GM12874 (cell line): ENCODE measurements at regions not wholly inside any gene's neighbourhood (a gene's known extent, or its start where the extent isn't known, plus 50 kb on each side); places are given as distances from the start of the nearest gene placed in this dataset.

Experiments used
- TF ChIP-seq, protein P1 (sequence below): IDR thresholded peaks from 2 replicates; pipeline ENCODE4 v1.5.1; 2011; ENCODE audit warnings: low read depth, mild to moderate bottlenecking, control low read depth, low read length, moderate library complexity; ENCODE audit not compliant: insufficient read depth

DNA sequence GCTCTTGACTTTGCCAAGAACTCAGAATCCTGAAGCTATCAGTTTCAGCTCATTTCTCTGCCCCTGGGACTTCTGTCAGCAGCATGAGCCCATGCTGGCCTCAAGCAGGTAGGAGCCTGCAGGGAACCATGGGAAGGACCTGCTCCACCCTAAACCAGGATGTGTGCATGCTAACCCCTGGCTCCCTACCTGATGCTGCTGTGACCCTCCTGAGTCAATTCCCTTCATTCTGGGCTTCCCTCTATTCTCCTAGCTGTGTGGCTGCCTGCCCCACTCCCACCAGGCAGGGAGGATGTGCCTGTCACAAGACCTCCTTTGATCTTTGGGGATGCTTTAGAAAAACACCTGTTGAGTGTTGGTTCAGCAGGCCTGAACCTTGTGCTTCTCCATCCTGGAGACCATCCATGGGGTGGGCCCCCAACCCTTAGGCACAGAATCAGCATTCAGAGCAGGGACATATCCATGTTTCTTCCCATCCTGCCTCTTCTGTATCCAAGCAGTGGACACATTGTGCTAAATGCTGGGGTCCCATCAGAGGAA lies 117.1 kb upstream of the CCL21 start:
- TF ChIP-seq, protein P1, sequence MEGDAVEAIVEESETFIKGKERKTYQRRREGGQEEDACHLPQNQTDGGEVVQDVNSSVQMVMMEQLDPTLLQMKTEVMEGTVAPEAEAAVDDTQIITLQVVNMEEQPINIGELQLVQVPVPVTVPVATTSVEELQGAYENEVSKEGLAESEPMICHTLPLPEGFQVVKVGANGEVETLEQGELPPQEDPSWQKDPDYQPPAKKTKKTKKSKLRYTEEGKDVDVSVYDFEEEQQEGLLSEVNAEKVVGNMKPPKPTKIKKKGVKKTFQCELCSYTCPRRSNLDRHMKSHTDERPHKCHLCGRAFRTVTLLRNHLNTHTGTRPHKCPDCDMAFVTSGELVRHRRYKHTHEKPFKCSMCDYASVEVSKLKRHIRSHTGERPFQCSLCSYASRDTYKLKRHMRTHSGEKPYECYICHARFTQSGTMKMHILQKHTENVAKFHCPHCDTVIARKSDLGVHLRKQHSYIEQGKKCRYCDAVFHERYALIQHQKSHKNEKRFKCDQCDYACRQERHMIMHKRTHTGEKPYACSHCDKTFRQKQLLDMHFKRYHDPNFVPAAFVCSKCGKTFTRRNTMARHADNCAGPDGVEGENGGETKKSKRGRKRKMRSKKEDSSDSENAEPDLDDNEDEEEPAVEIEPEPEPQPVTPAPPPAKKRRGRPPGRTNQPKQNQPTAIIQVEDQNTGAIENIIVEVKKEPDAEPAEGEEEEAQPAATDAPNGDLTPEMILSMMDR = no peak

DNA sequence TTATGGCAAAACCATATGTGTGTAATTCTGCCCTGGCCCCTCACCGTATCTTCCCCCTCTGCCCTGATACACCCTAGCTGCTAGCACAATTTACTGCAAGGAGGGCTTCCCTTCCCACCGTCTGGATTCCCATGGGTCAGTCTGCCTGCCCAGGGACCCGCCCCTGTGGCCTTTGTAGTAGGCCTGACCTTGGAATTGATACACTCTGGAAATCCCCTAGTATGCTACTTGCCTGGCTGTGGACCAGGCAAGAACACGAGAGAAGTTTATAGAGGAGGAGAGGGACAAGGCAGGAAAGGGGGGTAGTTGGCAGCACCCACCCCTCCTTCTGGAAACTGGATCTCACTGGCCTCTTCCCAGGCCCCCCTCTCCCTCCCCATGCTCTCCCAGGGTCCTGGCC lies 115.8 kb upstream of the CCL21 start:
- TF ChIP-seq, protein P1 = no peak

DNA sequence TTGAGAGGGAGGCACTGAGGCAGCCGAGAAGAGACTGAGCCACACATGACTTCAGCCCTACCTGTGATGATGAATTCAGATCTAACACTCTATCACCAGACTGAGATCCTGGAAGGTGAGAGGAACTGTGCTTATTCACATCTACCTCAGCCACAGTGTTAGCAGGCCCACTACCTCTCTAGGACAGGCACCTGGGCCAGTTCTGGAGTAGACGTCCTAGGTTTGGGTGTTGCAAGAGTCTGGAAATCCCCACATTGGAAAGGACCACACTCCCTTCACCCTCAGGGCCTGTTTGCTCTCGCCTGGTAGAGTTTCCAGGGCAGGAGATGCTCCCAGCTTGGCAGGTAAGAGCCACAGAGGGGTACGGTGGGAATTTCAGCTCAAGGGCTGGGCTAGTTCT lies 113.8 kb upstream of the CCL21 start:
- TF ChIP-seq, protein P1 = no peak

DNA sequence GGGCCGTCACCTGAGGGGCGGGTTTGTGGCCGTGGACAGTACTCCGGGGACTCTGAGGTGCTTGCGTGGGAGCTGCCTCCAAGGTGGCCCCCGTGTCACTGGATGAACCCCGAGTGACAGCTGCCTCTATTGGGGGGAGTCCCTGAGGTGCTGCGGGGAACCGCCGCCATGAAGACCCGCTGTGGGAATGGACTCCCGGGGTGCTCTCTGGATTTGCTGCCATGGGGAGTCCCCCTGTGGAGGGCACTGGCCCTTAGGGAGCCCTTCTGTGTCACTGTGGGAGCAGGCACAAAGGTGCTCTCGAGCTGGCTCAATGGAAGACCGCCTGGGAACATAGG lies 100.2 kb upstream of the CCL21 start:
- TF ChIP-seq, protein P1 = no peak

DNA sequence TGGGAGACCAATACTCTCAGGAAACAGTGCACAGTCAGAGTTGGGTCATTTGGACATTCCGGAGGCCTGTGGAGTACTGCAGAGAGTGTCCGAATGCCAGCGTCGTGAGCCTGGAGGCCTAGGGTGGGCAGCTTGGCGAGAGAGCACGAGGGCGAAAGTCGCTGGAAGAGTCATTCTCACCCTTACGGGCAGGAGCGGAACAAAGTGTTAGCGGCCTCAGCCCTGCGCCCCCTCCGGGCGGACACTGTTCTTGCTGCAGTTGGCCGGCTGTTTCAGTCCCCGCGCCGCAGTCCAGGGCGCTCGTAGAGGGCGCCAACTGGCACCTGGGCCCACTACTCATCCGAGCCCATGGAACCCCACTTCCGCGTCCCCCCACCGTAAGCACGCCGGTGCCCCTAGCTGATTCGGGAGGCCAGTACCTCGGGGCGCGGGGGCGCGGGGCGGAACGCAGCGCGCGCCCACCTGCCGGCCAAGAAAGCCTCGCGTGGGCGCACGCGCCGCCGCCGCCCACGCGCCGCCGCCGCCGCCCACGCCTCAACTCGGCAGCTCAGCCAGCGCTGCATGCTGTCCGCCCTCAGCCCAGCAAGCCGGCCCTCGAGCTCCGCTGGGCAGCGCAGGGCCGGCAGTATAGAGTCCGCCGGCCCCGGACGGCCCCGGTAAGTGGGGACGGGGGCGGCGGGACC lies 99.7 kb upstream of the CCL21 start:
- TF ChIP-seq, protein P1 = no peak

DNA sequence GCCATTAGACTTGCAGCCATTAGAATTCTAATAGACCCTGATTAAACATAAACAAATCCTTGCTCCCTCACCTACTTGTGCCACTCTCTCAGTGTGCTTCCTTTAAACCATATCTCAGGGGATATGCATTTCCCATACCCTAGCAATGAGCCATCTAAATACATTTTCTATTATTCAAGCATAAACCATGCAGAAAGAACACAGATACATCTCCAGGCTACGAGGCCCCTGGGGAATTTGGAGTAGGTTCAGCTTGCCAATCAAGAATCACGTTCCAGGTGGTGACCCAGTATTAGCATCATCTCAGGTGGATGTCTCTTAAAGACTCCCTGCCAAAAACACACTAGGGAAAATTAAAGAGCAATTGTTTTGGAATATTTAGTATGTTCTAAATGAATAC lies 93.0 kb upstream of the CCL21 start:
- TF ChIP-seq, protein P1 = no peak

DNA sequence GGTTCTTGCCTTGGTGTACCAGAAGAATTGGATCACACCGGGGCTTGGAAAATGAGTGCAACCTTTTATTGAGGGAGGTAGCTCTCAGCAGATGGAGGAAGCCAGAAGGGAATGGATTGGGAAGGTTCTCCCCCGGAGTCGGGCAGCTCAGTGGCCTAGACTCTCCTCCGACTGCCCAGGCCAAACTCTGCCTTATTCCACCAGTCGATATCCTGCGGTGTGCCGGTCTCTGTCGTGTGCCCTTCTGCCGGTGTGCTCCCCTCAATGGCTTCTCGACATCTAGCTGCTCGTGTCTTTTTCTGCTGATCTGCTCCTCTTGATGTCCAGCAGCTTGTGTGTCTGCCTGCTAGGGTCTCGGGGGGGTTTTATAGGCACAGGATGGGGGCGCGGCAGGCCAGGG lies 87.4 kb upstream of the CCL21 start:
- TF ChIP-seq, protein P1 = no peak
